ENCODE measurements at regions not wholly inside any gene's neighbourhood (a gene's known extent, or its start where the extent isn't known, plus 50 kb on each side); places are given as distances from the start of the nearest gene placed in this dataset.

GRCh38 chr14:39582028-39582654 is 149.9 kb upstream of the FBXO33 start:
- no peaks in the 10 kb centered on the region for H3K27me3 ChIP-seq
- H3K4me1 ChIP-seq, result no peaks in the 10 kb centered on the region
- TF ChIP-seq POLR2A (IDR thresholded peaks at IDR 0.05) (no peak), EP300 (IDR thresholded peaks at IDR 0.05) (no peak), POLR2AphosphoS5 (IDR thresholded peaks at IDR 0.05) (no peak)
- TF ChIP-seq, protein P1, sequence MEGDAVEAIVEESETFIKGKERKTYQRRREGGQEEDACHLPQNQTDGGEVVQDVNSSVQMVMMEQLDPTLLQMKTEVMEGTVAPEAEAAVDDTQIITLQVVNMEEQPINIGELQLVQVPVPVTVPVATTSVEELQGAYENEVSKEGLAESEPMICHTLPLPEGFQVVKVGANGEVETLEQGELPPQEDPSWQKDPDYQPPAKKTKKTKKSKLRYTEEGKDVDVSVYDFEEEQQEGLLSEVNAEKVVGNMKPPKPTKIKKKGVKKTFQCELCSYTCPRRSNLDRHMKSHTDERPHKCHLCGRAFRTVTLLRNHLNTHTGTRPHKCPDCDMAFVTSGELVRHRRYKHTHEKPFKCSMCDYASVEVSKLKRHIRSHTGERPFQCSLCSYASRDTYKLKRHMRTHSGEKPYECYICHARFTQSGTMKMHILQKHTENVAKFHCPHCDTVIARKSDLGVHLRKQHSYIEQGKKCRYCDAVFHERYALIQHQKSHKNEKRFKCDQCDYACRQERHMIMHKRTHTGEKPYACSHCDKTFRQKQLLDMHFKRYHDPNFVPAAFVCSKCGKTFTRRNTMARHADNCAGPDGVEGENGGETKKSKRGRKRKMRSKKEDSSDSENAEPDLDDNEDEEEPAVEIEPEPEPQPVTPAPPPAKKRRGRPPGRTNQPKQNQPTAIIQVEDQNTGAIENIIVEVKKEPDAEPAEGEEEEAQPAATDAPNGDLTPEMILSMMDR (IDR thresholded peaks at IDR 0.05), result no peak
- H3K4me3 ChIP-seq, result no peak overlapping the region
- intact Hi-C loops (cut with DNase I; ENCODE audit: low total_unique reads), result no loop called here
- peaks cover 0 to 8% (median 0%) of the 10 kb centered on the region in 4 donors for H3K9me3 ChIP-seq
- no peak for DNase-seq
- H3K36me3 ChIP-seq, result no peaks in the 10 kb centered on the region
- H3K27ac ChIP-seq, result no peak overlapping the region
- WGBS, 5 donors, result 27 to 45% (median 30%) methylated on average over 2 of the region's 2 CpGs

DNA sequence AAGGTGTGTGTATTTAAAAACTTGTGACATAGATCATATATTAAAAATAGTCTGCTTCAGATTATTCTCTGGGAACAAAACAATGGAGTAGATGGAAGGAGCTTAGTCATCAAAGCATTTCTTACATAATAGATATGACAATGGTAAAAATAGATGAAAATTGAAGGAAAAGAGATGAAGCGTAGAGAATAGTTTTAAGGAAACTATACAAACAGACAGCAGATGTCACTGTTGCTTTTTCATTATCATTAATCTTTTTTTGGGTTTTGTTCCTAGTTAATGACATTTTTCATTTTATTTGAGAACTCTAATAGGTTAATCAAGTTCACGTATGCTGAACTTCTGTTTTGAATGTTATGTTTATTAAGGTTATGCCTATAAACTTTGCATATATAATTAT is 149.2 kb upstream of the FBXO33 start:
- intact Hi-C loops (cut with DNase I; ENCODE audit: low total_unique reads), result no loop called here
- H3K4me3 ChIP-seq, result no peak overlapping the region
- 57 to 79% (median 67%) methylated on average over 2 of the region's 2 CpGs for WGBS, 5 donors

DNA sequence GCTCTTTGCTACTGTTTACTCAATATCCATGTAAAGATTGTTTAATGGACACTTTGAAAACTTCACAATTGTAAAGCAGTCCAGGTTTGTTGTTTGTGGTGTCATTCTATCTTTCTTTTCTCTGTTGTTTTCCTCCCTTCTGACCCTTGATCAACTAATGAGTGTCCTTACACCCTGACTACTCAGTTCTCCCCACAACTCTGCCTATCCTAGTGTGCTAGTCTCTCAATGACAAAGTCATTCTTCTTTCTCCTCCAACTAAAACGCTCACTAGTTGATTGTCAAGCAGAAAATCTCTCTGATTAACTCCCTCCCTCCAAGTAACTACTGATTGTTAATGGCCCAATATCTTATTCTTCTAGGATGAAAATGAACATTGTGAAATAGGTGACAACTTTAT is 148.5 kb upstream of the FBXO33 start:
- 10 to 44% (median 27%) methylated on average over 1 of the region's 1 CpG for WGBS, 5 donors
- intact Hi-C loops (cut with DNase I; ENCODE audit: low total_unique reads), result no loop called here
- peaks cover 0 to 21% (median 6%) of the 10 kb centered on the region in 4 donors for H3K9me3 ChIP-seq
- H3K27me3 ChIP-seq, result no peaks in the 10 kb centered on the region
- no peak for DNase-seq
- no peaks in the 10 kb centered on the region for H3K4me1 ChIP-seq
- H3K4me3 ChIP-seq, result no peak overlapping the region
- TF ChIP-seq EP300 (IDR thresholded peaks at IDR 0.05) (no peak), POLR2AphosphoS5 (IDR thresholded peaks at IDR 0.05) (no peak), POLR2A (IDR thresholded peaks at IDR 0.05) (no peak)
- TF ChIP-seq, protein P1 (IDR thresholded peaks at IDR 0.05), result no peak
- no peak overlapping the region for H3K27ac ChIP-seq
- no peaks in the 10 kb centered on the region for H3K36me3 ChIP-seq

More for the DNA sequence above, 149.2 kb upstream of the FBXO33 start:
- H3K9me3 ChIP-seq, result peaks cover 0 to 14% (median 2%) of the 10 kb centered on the region in 4 donors
- no peak for DNase-seq
- no peak overlapping the region for H3K27ac ChIP-seq
- H3K4me1 ChIP-seq, result no peaks in the 10 kb centered on the region
- no peaks in the 10 kb centered on the region for H3K27me3 ChIP-seq
- H3K36me3 ChIP-seq, result no peaks in the 10 kb centered on the region
- TF ChIP-seq POLR2AphosphoS5 (IDR thresholded peaks at IDR 0.05) (no peak), EP300 (IDR thresholded peaks at IDR 0.05) (no peak), POLR2A (IDR thresholded peaks at IDR 0.05) (no peak)
- TF ChIP-seq, protein P1 (IDR thresholded peaks at IDR 0.05), result no peak

- no peaks in the 10 kb centered on the region for H3K27me3 ChIP-seq
- intact Hi-C loops (cut with DNase I; ENCODE audit: low total_unique reads), result no loop called here
- H3K9me3 ChIP-seq, result peaks cover 4 to 35% (median 19%) of the 10 kb centered on the region in 4 donors
- H3K27ac ChIP-seq, result no peak overlapping the region
- TF ChIP-seq, protein P1 (IDR thresholded peaks at IDR 0.05), result no peak
- no peak for TF ChIP-seq EP300 (IDR thresholded peaks at IDR 0.05)
- no peak for TF ChIP-seq POLR2A (IDR thresholded peaks at IDR 0.05)
- TF ChIP-seq POLR2AphosphoS5 (IDR thresholded peaks at IDR 0.05), result no peak
- H3K36me3 ChIP-seq, result no peaks in the 10 kb centered on the region
- DNase-seq, result no peak
- H3K4me1 ChIP-seq, result no peaks in the 10 kb centered on the region
- H3K4me3 ChIP-seq, result no peak overlapping the region
- WGBS, 5 donors, result 77 to 96% (median 79%) methylated on average over 1 of the region's 1 CpG
Measured at GRCh38 chr14:39576736-39577135, 144.5 kb upstream of the FBXO33 start.

All from stomach (tissue), 8 donors.